ENCODE measurements at regions not wholly inside any gene's neighbourhood (a gene's known extent, or its start where the extent isn't known, plus 50 kb on each side); places are given as distances from the start of the nearest gene placed in this dataset.
A peak's percentile ranks its signal among the peaks of the same experiment; 100 is the strongest.

DNA sequence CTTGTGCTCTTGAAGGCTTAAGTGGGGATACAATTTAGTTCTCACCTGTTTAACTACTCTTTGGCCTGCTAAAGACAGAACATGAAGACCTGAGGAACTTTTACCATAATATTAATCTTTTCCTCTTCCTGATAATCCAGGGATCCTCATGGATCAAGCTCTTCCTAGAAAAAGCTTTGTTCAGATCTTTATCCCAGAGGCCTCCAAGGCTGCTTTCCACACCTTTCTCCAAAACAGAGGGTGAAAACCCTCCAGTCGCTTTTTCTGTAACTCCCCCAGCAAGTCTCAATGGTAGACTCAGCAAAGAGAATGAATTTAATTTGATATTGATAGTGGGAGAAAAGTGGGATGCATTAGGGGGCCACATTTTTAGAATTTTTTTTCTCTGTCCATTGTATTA is 203.6 kb downstream of the CGGBP1 start:
- H3K4me2 ChIP-seq (ENCODE audit: insufficient read depth, low read length), result peak overlapping the region; percentile 51
- H4K20me1 ChIP-seq (ENCODE audit: insufficient read depth, low read length), result no peaks in the 10 kb centered on the region
- no peak overlapping the region for H3K4me3 ChIP-seq (ENCODE audit: insufficient read depth, low read length)
- H3K27me3 ChIP-seq (ENCODE audit: insufficient read depth, low read length), result no peaks in the 10 kb centered on the region
- no peak overlapping the region for H3K27ac ChIP-seq (ENCODE audit: low read depth, low read length)
- no peaks in the 10 kb centered on the region for H3K9me3 ChIP-seq (ENCODE audit: low read depth, low read length)
- H3K36me3 ChIP-seq (ENCODE audit: insufficient read depth, low read length), result no peaks in the 10 kb centered on the region
- no peaks in the 10 kb centered on the region for H3K79me2 ChIP-seq (ENCODE audit: insufficient read depth, low read length)
- H2AFZ ChIP-seq (ENCODE audit: low read length), result no peak overlapping the region
- DNase-seq (ENCODE audit: insufficient read length, low spot score, missing footprints), result no peak
- no peaks in the 10 kb centered on the region for H3K4me1 ChIP-seq (ENCODE audit: insufficient read depth, low read length)
- no peak for TF ChIP-seq CTCF (IDR thresholded peaks at IDR 0.05; ENCODE audit: extremely low read depth, low read depth, low read length)

GRCh38 chr3:87848003-87848402 is 210.8 kb downstream of the CGGBP1 start:
- no peak for DNase-seq (ENCODE audit: insufficient read length, low spot score, missing footprints)
- H3K4me2 ChIP-seq (ENCODE audit: insufficient read depth, low read length), result no peak overlapping the region
- H2AFZ ChIP-seq (ENCODE audit: low read length), result no peak overlapping the region
- TF ChIP-seq CTCF (IDR thresholded peaks at IDR 0.05; ENCODE audit: extremely low read depth, low read depth, low read length), result no peak
- H3K36me3 ChIP-seq (ENCODE audit: insufficient read depth, low read length), result no peaks in the 10 kb centered on the region
- no peaks in the 10 kb centered on the region for H3K9me3 ChIP-seq (ENCODE audit: low read depth, low read length)
- H4K20me1 ChIP-seq (ENCODE audit: insufficient read depth, low read length), result no peaks in the 10 kb centered on the region
- H3K79me2 ChIP-seq (ENCODE audit: insufficient read depth, low read length), result no peaks in the 10 kb centered on the region
- H3K27me3 ChIP-seq (ENCODE audit: insufficient read depth, low read length), result no peaks in the 10 kb centered on the region
- H3K4me3 ChIP-seq (ENCODE audit: insufficient read depth, low read length), result no peak overlapping the region
- no peak overlapping the region for H3K27ac ChIP-seq (ENCODE audit: low read depth, low read length)
- no peaks in the 10 kb centered on the region for H3K4me1 ChIP-seq (ENCODE audit: insufficient read depth, low read length)

DNA sequence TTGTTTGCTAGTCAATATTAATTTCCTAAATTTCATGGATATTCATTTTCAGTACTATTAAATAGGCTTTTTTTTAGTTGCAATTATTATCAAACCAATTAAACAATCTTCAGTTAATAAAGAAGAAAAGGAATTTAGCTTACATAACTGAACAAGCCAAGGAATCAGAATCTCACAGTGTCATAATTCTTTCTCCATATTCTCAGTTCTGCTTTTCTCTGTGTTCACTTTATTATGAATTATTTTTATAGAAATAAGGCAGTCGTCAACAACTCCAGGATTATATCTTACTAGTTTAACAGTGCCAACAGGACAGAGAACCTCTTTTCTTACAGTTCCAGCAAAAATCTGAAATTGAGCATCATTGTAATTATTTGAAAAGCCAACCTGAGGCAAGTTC is 221.7 kb downstream of the CGGBP1 start:
- no peaks in the 10 kb centered on the region for H3K79me2 ChIP-seq (ENCODE audit: insufficient read depth, low read length)
- no peak overlapping the region for H3K4me2 ChIP-seq (ENCODE audit: insufficient read depth, low read length)
- TF ChIP-seq CTCF (IDR thresholded peaks at IDR 0.05; ENCODE audit: extremely low read depth, low read depth, low read length), result no peak
- no peaks in the 10 kb centered on the region for H3K27me3 ChIP-seq (ENCODE audit: insufficient read depth, low read length)
- no peaks in the 10 kb centered on the region for H4K20me1 ChIP-seq (ENCODE audit: insufficient read depth, low read length)
- no peaks in the 10 kb centered on the region for H3K36me3 ChIP-seq (ENCODE audit: insufficient read depth, low read length)
- H3K9me3 ChIP-seq (ENCODE audit: low read depth, low read length), result no peaks in the 10 kb centered on the region
- no peaks in the 10 kb centered on the region for H3K4me1 ChIP-seq (ENCODE audit: insufficient read depth, low read length)
- no peak for DNase-seq (ENCODE audit: insufficient read length, low spot score, missing footprints)
- no peak overlapping the region for H3K4me3 ChIP-seq (ENCODE audit: insufficient read depth, low read length)
- H3K27ac ChIP-seq (ENCODE audit: low read depth, low read length), result no peak overlapping the region
- H2AFZ ChIP-seq (ENCODE audit: low read length), result no peak overlapping the region

GRCh38 chr3:87836026-87836425 is 222.8 kb downstream of the CGGBP1 start:
- no peak for DNase-seq (ENCODE audit: insufficient read length, low spot score, missing footprints)
- Histone ChIP-seq H2AFZ (ENCODE audit: low read length) (no peak overlapping the region), H3K79me2 (ENCODE audit: insufficient read depth, low read length) (no peaks in the 10 kb centered on the region), H3K27me3 (ENCODE audit: insufficient read depth, low read length) (no peaks in the 10 kb centered on the region), H4K20me1 (ENCODE audit: insufficient read depth, low read length) (no peaks in the 10 kb centered on the region), H3K4me2 (ENCODE audit: insufficient read depth, low read length) (no peak overlapping the region), H3K4me1 (ENCODE audit: insufficient read depth, low read length) (no peaks in the 10 kb centered on the region), H3K27ac (ENCODE audit: low read depth, low read length) (no peak overlapping the region), H3K9me3 (ENCODE audit: low read depth, low read length) (no peaks in the 10 kb centered on the region), H3K4me3 (ENCODE audit: insufficient read depth, low read length) (no peak overlapping the region), H3K36me3 (ENCODE audit: insufficient read depth, low read length) (no peaks in the 10 kb centered on the region)
- TF ChIP-seq CTCF (IDR thresholded peaks at IDR 0.05; ENCODE audit: extremely low read depth, low read depth, low read length), result no peak

All from osteoblast (primary cell).